GM19240 (cell line): ENCODE measurements at regions not wholly inside any gene's neighbourhood (a gene's known extent, or its start where the extent isn't known, plus 50 kb on each side); places are given as distances from the start of the nearest gene placed in this dataset.
"Not testable (repeated sequence)": the region's sequence is repeated elsewhere in the genome, so short reads cannot be mapped to it uniquely, and the experiment has no call there.

Experiments
- DNase-seq: peaks from one replicate; pipeline ENCODE4 v3.0.0; 2011; ENCODE audit warnings: low spot score; ENCODE audit not compliant: insufficient read length

DNA sequence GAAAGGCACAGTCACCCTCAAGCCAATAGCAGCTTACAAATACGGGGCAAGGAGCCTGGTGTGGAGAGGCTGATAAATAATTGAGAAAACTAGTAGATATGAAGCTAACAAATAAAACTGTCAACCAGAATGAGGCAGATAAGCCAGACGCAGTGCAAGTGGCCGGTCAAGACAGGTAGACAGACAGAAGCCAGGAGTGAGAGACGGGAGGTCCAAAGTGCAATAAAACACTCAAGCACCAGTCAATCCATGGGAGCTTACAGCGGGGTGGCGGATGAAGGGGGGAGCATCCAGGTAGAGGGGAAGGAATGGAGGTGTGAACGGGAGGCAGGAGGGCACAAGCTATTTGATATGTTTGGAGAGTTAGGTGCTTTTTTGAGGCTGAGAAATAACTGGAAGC, 193.1 kb downstream of the FOXD4L6 start:
- no peak for DNase-seq

DNA sequence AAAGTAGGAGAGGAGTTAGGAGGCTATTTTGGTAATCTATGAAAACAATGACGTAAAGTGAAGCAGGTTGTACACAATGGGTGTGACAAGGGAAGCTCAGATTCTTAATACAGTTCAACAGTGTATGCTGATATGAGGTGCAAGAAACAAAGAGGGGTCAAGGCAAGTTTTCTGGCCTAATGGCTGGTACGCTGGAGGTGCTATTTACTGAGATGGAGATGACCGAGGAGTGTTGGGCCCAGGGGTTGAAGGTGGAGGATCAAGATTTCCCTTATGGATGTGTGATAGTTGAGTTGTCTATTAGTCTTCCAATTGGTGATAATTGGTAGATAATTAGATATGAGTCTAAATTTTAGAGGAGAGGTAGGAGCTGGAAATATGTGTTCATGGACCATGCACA, 194.0 kb downstream of the FOXD4L6 start:
- DNase-seq = not testable (repeated sequence)

DNA sequence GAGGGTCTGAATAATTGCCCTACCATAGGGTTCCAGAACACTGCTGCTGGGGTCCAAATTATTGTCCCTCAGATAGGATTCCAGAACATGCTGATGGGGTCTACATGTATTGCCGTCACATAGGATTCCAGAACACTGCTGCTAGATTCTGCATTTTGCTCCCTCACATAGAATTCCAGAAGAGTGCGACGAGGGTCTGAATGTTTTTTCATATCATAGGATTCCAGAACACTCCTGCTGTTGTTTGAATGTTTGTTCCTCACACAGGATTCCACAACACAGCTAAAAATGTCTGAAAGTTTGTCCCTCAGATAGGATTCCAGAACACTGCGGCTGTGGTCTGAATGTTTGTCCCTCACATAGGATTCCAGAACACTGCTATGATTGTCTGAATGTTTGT, 198.1 kb downstream of the FOXD4L6 start:
- DNase-seq = not testable (repeated sequence)

DNA sequence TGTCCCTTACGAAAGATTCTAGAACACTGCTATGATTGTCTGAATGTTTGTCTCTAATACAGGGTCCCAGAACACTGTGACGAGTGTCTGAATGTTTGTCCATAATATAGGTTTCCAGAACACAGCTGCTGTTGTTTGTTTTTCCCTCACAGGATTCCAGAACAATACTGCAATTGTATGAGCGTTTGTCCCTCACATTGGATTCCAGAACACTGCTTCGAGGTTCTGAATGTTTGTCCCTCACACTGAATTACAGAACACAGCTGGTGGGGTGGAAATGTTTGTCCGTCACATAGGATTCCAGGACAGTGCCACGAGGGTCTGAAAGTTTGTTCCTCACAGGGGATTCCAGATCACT, 199.0 kb downstream of the FOXD4L6 start:
- DNase-seq = not testable (repeated sequence)

- no peak for DNase-seq
These were observed 199.5 kb downstream of the FOXD4L6 start for GRCh38 chr9:40928803-40929487.

- no peak for DNase-seq
These were observed 200.4 kb downstream of the FOXD4L6 start for GRCh38 chr9:40927851-40928802.

DNA sequence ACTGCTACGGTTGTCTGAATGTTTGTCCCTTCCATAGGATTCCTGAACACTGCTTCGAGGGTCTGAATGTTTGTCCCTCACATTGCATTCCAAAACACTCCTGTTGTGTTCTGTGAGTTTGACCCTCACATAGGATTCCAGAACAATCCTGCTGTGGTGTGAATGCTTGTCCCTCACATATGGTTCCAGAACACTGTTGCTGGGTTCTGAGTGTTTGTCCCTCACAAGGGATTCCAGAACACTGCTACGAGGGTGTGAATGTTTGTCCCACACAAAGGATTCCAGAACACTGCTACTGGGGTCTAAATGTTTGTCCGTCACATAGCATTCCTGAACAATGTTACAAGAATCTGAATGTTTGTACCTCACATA, 201.2 kb downstream of the FOXD4L6 start:
- no peak for DNase-seq

DNA sequence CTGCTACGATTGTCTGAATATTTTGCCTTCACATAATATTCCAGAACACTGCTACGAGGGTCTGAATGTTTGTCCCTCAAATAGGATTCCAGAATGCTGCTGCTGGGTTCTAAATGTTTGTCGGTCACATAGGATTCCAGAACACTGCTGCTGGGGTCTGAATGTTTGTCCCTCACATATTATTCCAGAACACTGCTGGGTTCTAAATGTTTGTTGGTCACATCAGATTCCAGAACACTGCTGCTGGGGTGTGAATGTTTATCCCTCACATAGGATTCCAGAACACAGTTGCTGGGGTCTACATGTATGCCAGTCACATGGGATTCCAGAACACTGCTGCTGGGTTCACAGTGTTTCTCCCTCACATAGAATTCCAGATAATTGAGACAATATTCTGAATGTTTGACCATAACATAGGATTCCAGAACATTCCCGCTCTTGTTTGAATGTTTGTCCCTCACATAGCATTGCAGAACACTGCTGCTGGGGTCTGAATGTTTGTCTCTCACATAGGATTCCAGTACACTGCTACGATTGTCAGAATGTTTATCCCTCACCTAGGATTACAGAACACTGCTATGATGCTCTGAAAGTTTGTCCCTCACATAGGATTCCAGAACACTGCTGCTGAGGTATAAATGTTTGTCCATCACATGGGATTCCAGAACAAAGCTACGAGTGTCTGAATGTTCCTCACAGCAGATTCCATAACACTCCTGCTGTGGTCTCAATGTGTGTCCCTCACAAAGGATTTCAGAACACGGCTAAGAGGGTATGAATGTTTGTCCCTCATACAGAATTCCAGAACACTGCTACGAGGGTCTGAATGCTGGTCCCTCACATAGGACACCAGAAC, 201.8 kb downstream of the FOXD4L6 start:
- no peak for DNase-seq

- DNase-seq = no peak
These were observed 203.3 kb downstream of the FOXD4L6 start for GRCh38 chr9:40925149-40925548.

- not testable (repeated sequence) for DNase-seq
These were observed 212.1 kb downstream of the FOXD4L6 start for GRCh38 chr9:40916399-40916783.

DNA sequence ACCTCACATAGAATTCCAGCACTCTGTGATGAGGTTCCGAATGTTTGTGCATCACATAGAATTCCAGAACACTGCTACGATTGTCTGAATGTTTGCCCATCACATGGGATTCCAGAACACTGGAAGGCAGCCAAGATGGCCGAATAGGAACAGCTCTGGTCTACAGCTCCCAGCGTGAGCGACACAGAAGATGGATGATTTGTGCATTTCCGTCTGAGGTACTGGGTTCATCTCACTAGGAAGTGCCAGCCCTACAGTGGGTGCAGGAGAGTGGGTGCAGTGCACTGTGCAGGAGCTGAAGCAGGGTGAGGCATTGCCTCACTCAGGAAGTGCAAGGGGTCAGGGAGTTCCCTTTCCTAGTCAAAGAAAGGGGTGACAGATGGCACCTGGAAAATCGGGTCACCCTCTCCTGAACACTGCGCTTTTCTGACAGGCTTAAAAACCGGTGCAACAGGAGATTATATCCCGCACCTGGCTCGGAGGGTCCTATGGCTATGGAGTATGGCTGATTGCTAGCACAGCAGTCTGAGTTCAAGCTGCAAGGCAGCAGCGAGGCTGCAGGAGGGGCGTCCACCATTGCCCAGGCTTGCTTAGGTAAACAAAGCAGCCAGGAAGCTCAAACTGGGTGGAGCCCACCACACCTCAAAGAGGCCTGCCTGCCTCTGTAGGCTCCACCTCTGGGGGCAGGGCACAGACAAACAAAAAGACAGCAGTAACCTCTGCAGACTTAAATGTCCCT, 212.7 kb downstream of the FOXD4L6 start:
- not testable (repeated sequence) for DNase-seq

DNA sequence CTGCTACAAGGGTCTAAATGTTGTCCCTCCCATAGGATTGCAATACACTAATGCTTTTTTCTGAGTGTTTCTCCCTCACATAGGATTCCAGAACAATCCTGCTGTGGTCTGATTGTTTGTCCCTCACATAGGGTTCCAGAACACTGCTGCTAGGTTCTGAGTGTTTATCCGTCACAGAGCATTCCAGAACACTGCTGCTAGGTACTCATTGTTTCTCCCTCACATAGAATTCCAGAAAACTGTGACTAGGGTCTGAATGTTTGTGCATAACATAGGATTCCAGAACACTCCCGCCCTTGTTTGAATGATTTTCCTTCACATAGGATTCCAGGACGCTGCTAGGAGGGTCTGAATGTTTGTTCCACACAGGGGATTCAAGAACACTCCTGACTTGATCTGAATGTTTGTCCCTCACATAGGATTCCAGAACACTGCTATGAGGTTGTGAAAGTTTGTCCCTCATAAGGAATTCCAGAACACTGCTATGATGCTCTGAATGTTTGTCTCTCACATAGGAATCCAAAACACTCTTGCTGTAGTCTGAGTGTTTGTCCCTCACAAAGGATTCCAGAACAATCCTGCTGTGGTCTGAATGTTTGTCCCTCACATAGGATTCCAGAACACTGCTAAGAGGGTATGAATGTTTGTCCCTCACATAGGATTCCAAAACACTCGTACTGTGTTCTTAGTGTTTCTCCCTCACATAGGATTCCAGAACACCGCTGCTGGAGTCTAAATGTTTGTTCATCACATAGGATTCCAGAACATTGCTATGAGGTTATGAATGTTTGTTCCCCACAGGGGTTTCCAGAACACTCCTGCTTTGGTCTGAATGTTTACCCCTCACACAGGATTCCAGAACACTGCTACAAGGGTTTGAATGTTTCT, 213.5 kb downstream of the FOXD4L6 start:
- no peak for DNase-seq

GRCh38 chr9:40913928-40914673, 214.4 kb downstream of the FOXD4L6 start:
- no peak for DNase-seq

GRCh38 chr9:40913096-40913719, 215.3 kb downstream of the FOXD4L6 start:
- DNase-seq = no peak

GRCh38 chr9:40912679-40913078, 215.8 kb downstream of the FOXD4L6 start:
- not testable (repeated sequence) for DNase-seq

DNA sequence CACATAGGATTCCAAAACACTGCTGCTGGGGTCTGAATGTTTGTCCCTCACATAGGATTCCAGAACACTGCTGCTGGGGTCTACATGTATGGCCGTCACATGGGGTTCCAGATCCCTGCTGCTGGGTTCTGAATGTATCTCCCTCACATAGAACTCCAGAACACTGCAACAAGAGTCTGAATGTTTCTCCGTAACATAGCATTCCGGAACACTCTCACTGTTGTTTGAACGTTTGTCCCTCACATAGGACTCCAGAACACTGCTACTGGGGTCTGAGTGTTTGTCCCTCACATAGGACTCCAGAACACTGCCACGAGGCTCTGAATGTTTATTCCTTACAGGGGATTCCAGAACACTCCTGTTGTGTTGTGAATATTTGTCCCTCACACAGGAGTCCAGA, 216.8 kb downstream of the FOXD4L6 start:
- DNase-seq = no peak

GRCh38 chr9:40910995-40911394, 217.5 kb downstream of the FOXD4L6 start:
- not testable (repeated sequence) for DNase-seq

DNA sequence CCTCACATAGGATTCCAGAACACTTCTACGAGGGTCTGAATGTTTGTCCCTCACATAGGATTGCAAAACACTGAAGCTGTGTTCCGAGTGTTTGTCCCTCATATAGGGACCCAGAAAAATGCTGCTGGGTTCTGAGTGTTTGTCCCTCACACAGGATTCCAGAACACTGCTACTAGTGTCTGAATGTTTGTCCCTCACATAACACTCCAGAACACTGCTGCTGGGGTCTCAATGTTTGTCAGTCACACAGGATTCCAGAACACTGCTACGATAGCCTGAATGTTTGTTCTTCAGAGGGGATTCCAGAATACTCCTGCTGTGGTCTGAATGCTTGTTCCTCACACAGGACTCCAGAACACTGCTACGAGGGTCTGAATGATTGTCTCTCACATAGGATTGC, 218.7 kb downstream of the FOXD4L6 start:
- DNase-seq = no peak

GRCh38 chr9:40909111-40909510, 219.4 kb downstream of the FOXD4L6 start:
- DNase-seq = not testable (repeated sequence)
